Right lobe of liver (tissue), 6 donors: ENCODE measurements at regions not wholly inside any gene's neighbourhood (a gene's known extent, or its start where the extent isn't known, plus 50 kb on each side); places are given as distances from the start of the nearest gene placed in this dataset.

ENCODE experiments used
- ATAC-seq, 4 donors: fragments of 200-7000 bp; cut with Tn5 transposase; one replicate each; pipeline ENCODE4 v1.9.1; 2020; ENCODE audit warnings: mild to moderate bottlenecking in 4 of 4, moderate library complexity in 4 of 4
- DNase-seq, 3 donors: peaks; one replicate each; pipeline ENCODE4 v3.0.0-alpha.2; 2020
- H3K27ac ChIP-seq, 3 donors: fragments of 200-600 bp; one replicate each; pipeline ENCODE4 v1.8.0; 2022
- H3K27me3 ChIP-seq, 2 donors: fragments of 200-600 bp; one replicate each; pipeline ENCODE4 v1.8.0; 2022
- H3K36me3 ChIP-seq, 4 donors: fragments of 200-600 bp; sonication (generic) in 1 of 4; one replicate each; pipeline versions ENCODE4 v1.5.1 to v1.8.0; 2017 to 2022; ENCODE audit warnings: control low read depth in 1 of 4
- H3K4me1 ChIP-seq, 4 donors: fragments of 200-600 bp; sonication (generic) in 1 of 4; one replicate each; pipeline versions ENCODE4 v1.5.1 to v1.8.0; 2017 to 2022; ENCODE audit warnings: control low read depth in 1 of 4
- H3K4me3 ChIP-seq, 3 donors: fragments of 200-600 bp; one replicate each; pipeline ENCODE4 v1.8.0; 2022
- H3K9me3 ChIP-seq, 4 donors: fragments of 200-600 bp; sonication (generic) in 1 of 4; one replicate each; pipeline versions ENCODE4 v1.5.1 to v1.8.0; 2017 to 2022; ENCODE audit warnings: control low read depth in 1 of 4
- CTCF ChIP-seq, 4 donors: fragments of 200-600 bp in 3 of 4; fragments of 450-650 bp in 1 of 4; IDR thresholded peaks; one replicate each; pipeline versions ENCODE4 v1.5.1 to v1.8.0; 2016 to 2022; ENCODE audit warnings: antibody characterized with exemption in 4 of 4, mild to moderate bottlenecking in 2 of 4
- POLR2A ChIP-seq: fragments of 450-650 bp; IDR thresholded peaks from one replicate; pipeline ENCODE4 v1.6.1; 2017; ENCODE audit warnings: antibody characterized with exemption, mild to moderate bottlenecking
- WGBS: methylation state at CpG from one replicate; pipeline ENCODE4 v1.1.6; 2018; ENCODE audit warnings: low coverage, low lambda C conversion rate; ENCODE audit not compliant: insufficient coverage; ENCODE audit errors: missing lambda C conversion rate; 5-methylcytosine and 5-hydroxymethylcytosine counted together
- intact Hi-C, 2 donors: fragments of 100-400 bp; cut with DNase I; formaldehyde crosslinking; loops; one replicate each; pipeline versions ENCODE4 v1.11.2 to v1.14.1; 2022
- donor health status: DM: no; HTN: yes; CAD: no.
- donor health status: DM: no; HTN: no; CAD: no.
- donor health status: DM: no; HTN: no; CAD: no.
- donor health status: DM: no; HTN: yes; CAD: no.
- donor health status: DM: no; HTN: yes; CAD: no.

GRCh38 chr9:118336250-118336942 is 632.2 kb downstream of the TLR4 start:
- Histone ChIP-seq H3K27ac (peak overlapping the region; percentile 38 to 54 (median 40)), H3K36me3 (no peaks in the 10 kb centered on the region), H3K9me3 (no peaks in the 10 kb centered on the region), H3K4me3 (no peak overlapping the region), H3K27me3 (no peaks in the 10 kb centered on the region), H3K4me1 (peaks cover 0 to 22% (median 0%) of the 10 kb centered on the region in 4 donors)
- TF ChIP-seq POLR2A: no peak
- TF ChIP-seq CTCF (IDR thresholded peaks at IDR 0.05): no peak
- ATAC-seq: peak; percentile 54 to 73 (median 66)
- WGBS: 22% methylated on average over 5 of the region's 5 CpGs
- peak in 1 of 3 donors; percentile 46 for DNase-seq
- intact Hi-C loops: no loop called here

GRCh38 chr9:118336943-118337330 is 632.7 kb downstream of the TLR4 start:
- H3K27ac ChIP-seq: peak overlapping the region in 2 of 3 donors; percentile 40 to 54
- H3K4me1 ChIP-seq: peaks cover 0 to 20% (median 0%) of the 10 kb centered on the region in 4 donors
- no peaks in the 10 kb centered on the region for H3K36me3 ChIP-seq
- no peaks in the 10 kb centered on the region for H3K9me3 ChIP-seq
- H3K27me3 ChIP-seq: no peaks in the 10 kb centered on the region
- no peak for DNase-seq
- WGBS: 39% methylated on average over 2 of the region's 2 CpGs
- ATAC-seq: peak in 1 of 4 donors; percentile 7
- no peak overlapping the region for H3K4me3 ChIP-seq
- intact Hi-C loops: no loop called here
- TF ChIP-seq POLR2A (no peak), CTCF (IDR thresholded peaks at IDR 0.05) (no peak)

- no peak overlapping the region for H3K4me3 ChIP-seq
Measured at GRCh38 chr9:118360036-118360435, 655.8 kb downstream of the TLR4 start.

GRCh38 chr9:118362123-118362522 is 657.9 kb downstream of the TLR4 start:
- H3K4me3 ChIP-seq: no peak overlapping the region
- H3K27me3 ChIP-seq: no peaks in the 10 kb centered on the region
- WGBS: 67% methylated on average over 1 of the region's 1 CpG
- no peaks in the 10 kb centered on the region for H3K4me1 ChIP-seq
- no peaks in the 10 kb centered on the region for H3K36me3 ChIP-seq
- no peaks in the 10 kb centered on the region for H3K9me3 ChIP-seq
- H3K27ac ChIP-seq: no peak overlapping the region
- intact Hi-C loops: no loop called here
- TF ChIP-seq POLR2A: no peak
- TF ChIP-seq CTCF (IDR thresholded peaks at IDR 0.05): no peak
- no peak for ATAC-seq
- no peak for DNase-seq

More at GRCh38 chr9:118360036-118360435, 655.8 kb downstream of the TLR4 start:
- no peaks in the 10 kb centered on the region for H3K9me3 ChIP-seq
- 84% methylated on average over 4 of the region's 4 CpGs for WGBS
- DNase-seq: no peak
- TF ChIP-seq POLR2A: no peak
- no peak for TF ChIP-seq CTCF (IDR thresholded peaks at IDR 0.05)
- no peak for ATAC-seq
- no peaks in the 10 kb centered on the region for H3K36me3 ChIP-seq
- intact Hi-C loops: no loop called here
- H3K27ac ChIP-seq: no peak overlapping the region
- no peaks in the 10 kb centered on the region for H3K4me1 ChIP-seq
- H3K27me3 ChIP-seq: no peaks in the 10 kb centered on the region
